Rectal smooth muscle tissue (tissue), 1 donor: ENCODE measurements at regions not wholly inside any gene's neighbourhood (a gene's known extent, or its start where the extent isn't known, plus 50 kb on each side); places are given as distances from the start of the nearest gene placed in this dataset.

Source experiments
- H3K27ac ChIP-seq: one replicate; pipeline ENCODE4 v1.7.0; 2013; ENCODE audit warnings: low read depth, low read length, inconsistent platforms
- H3K27me3 ChIP-seq: one replicate; pipeline ENCODE4 v1.7.0; 2013; ENCODE audit warnings: low read length; ENCODE audit not compliant: control insufficient read depth, insufficient read depth
- H3K36me3 ChIP-seq: one replicate; pipeline ENCODE4 v1.7.0; 2013; ENCODE audit warnings: low read length; ENCODE audit not compliant: control insufficient read depth, insufficient read depth
- H3K4me1 ChIP-seq: one replicate; pipeline ENCODE4 v1.7.0; 2013; ENCODE audit warnings: low read length; ENCODE audit not compliant: control insufficient read depth, insufficient read depth
- H3K4me3 ChIP-seq: one replicate; pipeline ENCODE4 v1.7.0; 2013; ENCODE audit warnings: low read length
- H3K9ac ChIP-seq: one replicate; pipeline ENCODE4 v1.7.0; 2013; ENCODE audit warnings: low read length

GRCh38 chr11:16448123-16448717 lies 91.9 kb upstream of the SOX6 start:
- H3K36me3 ChIP-seq: no peaks in the 10 kb centered on the region
- H3K9ac ChIP-seq: no peak overlapping the region
- H3K4me1 ChIP-seq: no peaks in the 10 kb centered on the region
- no peak overlapping the region for H3K27ac ChIP-seq
- H3K27me3 ChIP-seq: no peaks in the 10 kb centered on the region
- H3K4me3 ChIP-seq: no peak overlapping the region

- Histone ChIP-seq H3K36me3 (no peaks in the 10 kb centered on the region), H3K27me3 (no peaks in the 10 kb centered on the region), H3K4me1 (no peaks in the 10 kb centered on the region), H3K27ac (no peak overlapping the region), H3K9ac (no peak overlapping the region), H3K4me3 (no peak overlapping the region)
These were observed 85.1 kb upstream of the SOX6 start for GRCh38 chr11:16441461-16441860.

- Histone ChIP-seq H3K9ac (no peak overlapping the region), H3K27ac (no peak overlapping the region), H3K27me3 (no peaks in the 10 kb centered on the region), H3K4me1 (no peaks in the 10 kb centered on the region), H3K36me3 (no peaks in the 10 kb centered on the region), H3K4me3 (no peak overlapping the region)
These were observed 83.8 kb upstream of the SOX6 start for GRCh38 chr11:16440136-16440535.

DNA sequence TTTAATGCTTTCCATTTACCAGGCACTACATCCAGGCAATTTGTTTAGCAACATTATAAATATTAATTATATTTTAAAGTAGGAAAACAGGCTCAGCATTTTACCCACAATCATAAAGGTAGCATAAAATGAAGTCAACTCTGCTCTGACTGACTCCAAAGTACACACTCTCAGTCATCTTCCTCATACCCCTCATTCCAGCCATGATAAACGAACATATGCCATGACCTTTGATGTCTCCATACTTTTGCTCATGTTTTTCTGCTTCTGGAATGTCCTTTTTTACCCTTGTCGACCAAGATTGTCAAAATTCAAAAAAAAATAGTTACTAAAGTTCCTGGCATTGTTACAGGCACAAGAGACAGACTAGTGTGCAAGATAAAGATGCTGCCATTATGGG lies 77.7 kb upstream of the SOX6 start:
- H3K36me3 ChIP-seq: no peaks in the 10 kb centered on the region
- no peak overlapping the region for H3K4me3 ChIP-seq
- no peaks in the 10 kb centered on the region for H3K4me1 ChIP-seq
- no peak overlapping the region for H3K27ac ChIP-seq
- no peaks in the 10 kb centered on the region for H3K27me3 ChIP-seq
- H3K9ac ChIP-seq: no peak overlapping the region

- H3K4me1 ChIP-seq: no peaks in the 10 kb centered on the region
- H3K27me3 ChIP-seq: no peaks in the 10 kb centered on the region
- no peaks in the 10 kb centered on the region for H3K36me3 ChIP-seq
- H3K4me3 ChIP-seq: no peak overlapping the region
- no peak overlapping the region for H3K27ac ChIP-seq
- no peak overlapping the region for H3K9ac ChIP-seq
These were observed 74.3 kb upstream of the SOX6 start for GRCh38 chr11:16430674-16431073.

DNA sequence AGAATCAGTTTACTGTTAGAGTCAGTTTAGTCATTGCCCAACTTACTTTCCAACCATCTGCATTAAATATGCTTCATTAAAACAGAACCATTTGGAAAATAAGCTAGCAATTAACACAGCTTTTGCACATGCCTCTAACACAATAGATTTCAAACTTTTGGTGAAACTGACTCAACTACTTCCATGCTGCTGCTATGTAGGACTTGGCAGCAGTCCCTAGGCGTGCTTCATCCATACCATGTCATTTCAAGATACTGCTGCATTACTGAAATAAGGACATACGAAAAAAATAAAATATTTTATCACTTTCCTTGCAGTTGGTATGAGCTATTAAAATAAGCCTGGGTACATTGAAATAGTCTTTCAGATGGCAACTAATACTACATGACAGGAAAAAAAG lies 65.5 kb upstream of the SOX6 start:
- Histone ChIP-seq H3K36me3 (no peaks in the 10 kb centered on the region), H3K9ac (no peak overlapping the region), H3K27me3 (no peaks in the 10 kb centered on the region), H3K27ac (no peak overlapping the region), H3K4me1 (no peaks in the 10 kb centered on the region), H3K4me3 (no peak overlapping the region)

DNA sequence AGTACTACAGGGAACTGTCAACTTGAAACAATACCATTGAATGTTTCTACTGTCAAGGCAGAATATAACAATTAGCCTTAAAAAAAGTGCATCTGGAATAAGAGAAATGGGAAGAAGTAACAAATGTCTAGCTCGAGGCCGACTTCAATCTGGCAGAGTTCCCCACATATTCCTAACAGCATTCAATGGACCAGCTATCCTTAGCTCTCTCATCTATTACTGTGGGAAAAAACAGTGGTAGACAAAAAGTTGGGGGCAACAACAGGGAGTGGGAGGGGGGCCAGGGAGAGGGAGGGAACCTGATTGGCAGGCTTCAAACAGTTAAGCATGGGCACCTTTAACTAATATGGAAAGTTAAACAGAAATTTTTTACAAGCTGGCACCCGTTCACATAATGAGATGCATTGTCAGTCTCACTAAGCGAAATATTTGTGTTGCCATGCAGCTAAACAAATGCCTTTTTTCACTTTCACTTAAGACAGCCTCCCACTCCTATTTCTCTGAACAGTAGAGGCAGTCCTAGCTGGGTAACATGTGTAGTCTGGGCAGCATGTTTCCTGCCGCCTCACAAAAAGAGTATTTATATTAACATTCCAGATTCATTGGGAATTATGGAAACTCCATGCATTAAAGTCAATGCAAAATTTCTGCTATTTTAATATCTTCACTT lies 62.2 kb upstream of the SOX6 start:
- Histone ChIP-seq H3K4me3 (no peak overlapping the region), H3K27ac (no peak overlapping the region), H3K36me3 (no peaks in the 10 kb centered on the region), H3K4me1 (no peaks in the 10 kb centered on the region), H3K27me3 (no peaks in the 10 kb centered on the region), H3K9ac (no peak overlapping the region)

DNA sequence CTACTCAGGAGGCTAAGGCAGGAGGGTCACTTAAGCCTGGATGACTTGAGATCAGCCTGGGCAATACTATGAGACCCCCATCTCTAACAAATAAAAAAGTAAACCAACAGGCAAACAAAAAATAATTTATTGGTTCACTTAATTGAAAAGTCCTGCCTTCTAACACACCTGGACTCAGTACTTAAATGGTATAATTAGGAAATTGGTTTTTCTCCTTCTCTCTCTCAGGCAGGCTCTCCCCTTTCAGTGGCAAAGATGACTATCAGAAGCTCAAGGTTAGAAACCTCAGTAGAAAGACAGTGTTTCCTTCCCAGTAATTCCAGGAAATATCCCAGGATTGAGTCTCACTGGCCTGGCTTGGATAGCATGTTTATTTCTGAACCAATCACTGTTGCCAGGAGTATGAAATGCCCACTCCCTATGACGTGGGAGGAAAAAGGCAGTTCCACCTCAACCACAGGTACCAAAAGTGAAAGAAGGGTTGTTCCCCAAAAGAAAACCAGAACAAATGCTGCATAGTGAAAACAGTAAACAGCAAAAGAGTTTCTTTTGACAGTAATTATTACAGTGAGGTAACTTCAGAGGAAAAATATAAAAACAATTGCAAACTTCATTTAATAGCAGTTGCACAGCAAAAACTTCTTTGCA lies 56.3 kb upstream of the SOX6 start:
- H3K27me3 ChIP-seq: no peaks in the 10 kb centered on the region
- H3K4me3 ChIP-seq: no peak overlapping the region
- H3K4me1 ChIP-seq: no peaks in the 10 kb centered on the region
- no peak overlapping the region for H3K9ac ChIP-seq
- no peaks in the 10 kb centered on the region for H3K36me3 ChIP-seq
- H3K27ac ChIP-seq: no peak overlapping the region

- no peak overlapping the region for H3K27ac ChIP-seq
- no peak overlapping the region for H3K4me3 ChIP-seq
- no peaks in the 10 kb centered on the region for H3K36me3 ChIP-seq
- no peaks in the 10 kb centered on the region for H3K4me1 ChIP-seq
- H3K9ac ChIP-seq: no peak overlapping the region
- no peaks in the 10 kb centered on the region for H3K27me3 ChIP-seq
These were observed 54.1 kb upstream of the SOX6 start for GRCh38 chr11:16410479-16410878.

DNA sequence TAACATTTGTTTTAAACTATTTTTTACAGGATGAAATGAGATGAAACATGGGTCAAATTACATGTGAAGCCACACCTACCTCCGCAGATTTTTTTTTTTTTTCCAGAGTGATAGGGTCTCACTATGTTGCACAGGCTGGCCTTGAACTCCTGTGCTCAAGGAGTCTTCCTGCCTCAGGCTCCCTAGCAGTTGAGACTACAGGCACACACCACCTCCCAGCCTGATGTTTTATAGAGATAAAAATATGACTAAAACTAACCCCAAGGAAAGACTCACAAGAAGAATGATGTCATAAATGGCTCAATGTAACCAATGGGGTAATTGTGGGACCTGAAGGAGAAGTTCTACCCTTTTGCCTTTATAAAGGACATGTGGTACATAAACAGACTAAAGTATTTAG lies 52.3 kb upstream of the SOX6 start:
- no peaks in the 10 kb centered on the region for H3K27me3 ChIP-seq
- no peaks in the 10 kb centered on the region for H3K4me1 ChIP-seq
- H3K27ac ChIP-seq: no peak overlapping the region

DNA sequence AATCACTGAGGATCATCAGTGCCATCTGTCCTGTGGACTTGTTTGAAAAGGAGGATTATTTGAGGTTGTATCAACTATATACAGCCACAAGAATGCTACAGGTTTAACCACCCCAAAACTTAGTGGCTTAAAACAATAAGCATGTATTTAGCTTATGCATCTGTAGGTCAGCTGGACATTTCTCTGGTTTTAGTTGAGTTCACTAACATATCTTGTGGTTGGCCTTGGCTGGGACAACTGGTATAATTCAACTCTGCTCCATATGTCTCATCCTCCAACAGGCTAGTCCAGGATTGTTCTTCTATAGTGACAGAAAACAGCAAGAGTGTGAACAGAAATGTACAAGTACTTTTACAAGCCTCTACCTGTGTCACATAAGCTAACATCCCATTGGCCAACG lies 49.9 kb upstream of the SOX6 start:
- no peak overlapping the region for H3K27ac ChIP-seq
- H3K9ac ChIP-seq: no peak overlapping the region
- no peaks in the 10 kb centered on the region for H3K36me3 ChIP-seq
- no peaks in the 10 kb centered on the region for H3K4me1 ChIP-seq
- H3K4me3 ChIP-seq: no peak overlapping the region
- no peaks in the 10 kb centered on the region for H3K27me3 ChIP-seq

More for the DNA sequence above, 52.3 kb upstream of the SOX6 start:
- Histone ChIP-seq H3K36me3 (no peaks in the 10 kb centered on the region), H3K9ac (no peak overlapping the region), H3K4me3 (no peak overlapping the region)
